HUES6 (cell line): ENCODE measurements at regions not wholly inside any gene's neighbourhood (a gene's known extent, or its start where the extent isn't known, plus 50 kb on each side); places are given as distances from the start of the nearest gene placed in this dataset.
"Not testable (repeated sequence)": the region's sequence is repeated elsewhere in the genome, so short reads cannot be mapped to it uniquely, and the experiment has no call there.

ENCODE experiments used
- H3K27ac ChIP-seq: 2 replicates; pipeline ENCODE4 v1.7.0; 2013; ENCODE audit warnings: low read depth, mild to moderate bottlenecking, low read length, inconsistent platforms
- H3K27me3 ChIP-seq: 2 replicates; pipeline ENCODE4 v1.6.1; 2013; ENCODE audit warnings: low read length; ENCODE audit not compliant: control insufficient read depth, insufficient read depth
- H3K36me3 ChIP-seq: 2 replicates; pipeline ENCODE4 v1.6.1; 2013; ENCODE audit warnings: low read length; ENCODE audit not compliant: control insufficient read depth, insufficient read depth
- H3K4me1 ChIP-seq: 2 replicates; pipeline ENCODE4 v1.6.1; 2013; ENCODE audit warnings: low read length; ENCODE audit not compliant: control insufficient read depth, insufficient read depth
- H3K4me3 ChIP-seq: 2 replicates; pipeline ENCODE4 v1.5.1; 2013; ENCODE audit warnings: low read depth, low read length
- H3K9ac ChIP-seq: one replicate; pipeline ENCODE4 v1.6.1; 2013; ENCODE audit warnings: mild to moderate bottlenecking, low read length
- H3K9me3 ChIP-seq: 2 replicates; pipeline ENCODE4 v1.6.1; 2013; ENCODE audit warnings: low read depth, low read length; ENCODE audit not compliant: control insufficient read depth, insufficient read depth

DNA sequence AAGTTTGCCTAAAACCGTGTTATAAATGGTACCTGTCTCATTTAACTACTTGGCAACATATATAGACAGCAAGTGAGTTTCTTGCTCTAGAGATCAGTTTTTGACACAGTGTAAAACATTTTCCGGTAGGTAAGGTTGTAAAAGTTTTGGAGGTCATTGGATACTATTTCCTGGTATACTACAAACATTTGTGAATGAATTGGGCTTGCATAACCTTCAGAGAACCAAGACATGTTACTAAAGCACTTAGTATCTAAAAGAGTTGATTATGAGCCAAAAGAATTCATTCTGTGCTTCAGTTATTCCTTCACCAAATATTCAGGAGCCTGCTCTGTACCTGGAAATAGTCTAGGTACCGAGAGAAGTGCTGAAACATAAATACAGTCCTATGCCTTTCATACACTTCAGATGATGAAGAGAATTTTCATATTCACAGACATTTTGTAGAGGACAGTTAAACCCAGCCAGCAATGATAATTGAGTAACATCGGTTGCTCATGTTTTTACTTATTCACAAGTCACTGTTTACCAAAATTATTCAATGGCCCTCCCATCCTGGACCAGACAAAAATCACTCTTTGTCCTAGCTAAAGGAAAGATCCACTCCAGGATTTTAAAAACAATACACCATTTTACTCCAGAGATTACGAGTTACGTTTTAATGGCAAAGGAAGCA is 319.4 kb upstream of the RBMS1 start:
- no peaks in the 10 kb centered on the region for H3K4me1 ChIP-seq
- H3K9ac ChIP-seq = no peak overlapping the region
- no peaks in the 10 kb centered on the region for H3K27me3 ChIP-seq
- H3K4me3 ChIP-seq = no peak overlapping the region
- H3K9me3 ChIP-seq = no peaks in the 10 kb centered on the region
- H3K27ac ChIP-seq = no peak overlapping the region
- H3K36me3 ChIP-seq = no peaks in the 10 kb centered on the region

DNA sequence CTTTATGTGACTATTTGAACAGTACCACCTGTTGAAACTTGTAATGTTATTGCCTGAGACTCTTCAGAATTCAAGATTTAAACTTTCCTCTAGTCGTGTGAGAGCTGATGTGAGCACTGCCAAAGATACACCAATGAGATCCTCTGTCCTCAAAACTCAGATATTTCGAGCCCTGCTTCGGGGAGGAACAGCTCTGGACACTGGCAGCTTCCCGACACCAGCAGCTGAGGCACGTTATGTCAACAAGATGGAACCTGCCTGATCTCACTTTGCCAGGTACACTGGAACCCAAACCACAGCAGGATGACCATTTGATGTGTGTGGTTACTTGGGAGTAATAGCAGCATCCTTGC is 319.9 kb upstream of the RBMS1 start:
- Histone ChIP-seq H3K36me3 (no peaks in the 10 kb centered on the region), H3K9ac (no peak overlapping the region), H3K9me3 (no peaks in the 10 kb centered on the region), H3K4me1 (no peaks in the 10 kb centered on the region), H3K27ac (no peak overlapping the region), H3K27me3 (no peaks in the 10 kb centered on the region), H3K4me3 (no peak overlapping the region)

DNA sequence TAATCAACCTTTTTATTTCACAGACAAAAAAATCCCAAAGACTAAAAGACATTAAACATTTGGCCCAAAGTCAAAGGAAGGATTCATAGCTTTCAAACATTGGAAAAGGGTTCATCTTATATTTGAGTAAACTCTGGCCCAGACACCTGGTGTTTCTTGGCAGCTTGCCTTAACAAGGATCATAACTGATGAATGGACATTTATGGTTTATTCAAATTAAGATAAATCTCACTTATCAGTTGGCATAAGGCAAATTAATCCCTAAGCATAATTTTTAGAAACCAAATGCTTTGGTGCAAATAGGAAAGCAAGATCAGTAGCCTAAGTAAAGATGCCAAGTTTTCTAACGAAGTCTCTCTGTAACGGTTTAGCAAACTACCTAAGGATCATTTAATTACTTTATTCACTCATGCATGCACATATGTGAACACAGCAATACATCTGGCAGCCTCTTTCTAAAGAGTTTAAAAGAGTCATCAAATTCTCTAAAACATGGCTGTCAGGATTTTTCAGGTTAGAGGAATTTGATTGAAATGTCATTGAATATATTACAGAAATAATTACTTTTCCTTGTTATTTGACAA is 323.4 kb upstream of the RBMS1 start:
- no peaks in the 10 kb centered on the region for H3K27me3 ChIP-seq
- no peaks in the 10 kb centered on the region for H3K4me1 ChIP-seq
- H3K9me3 ChIP-seq = no peaks in the 10 kb centered on the region
- no peaks in the 10 kb centered on the region for H3K36me3 ChIP-seq
- no peak overlapping the region for H3K9ac ChIP-seq
- H3K4me3 ChIP-seq = no peak overlapping the region
- H3K27ac ChIP-seq = no peak overlapping the region

DNA sequence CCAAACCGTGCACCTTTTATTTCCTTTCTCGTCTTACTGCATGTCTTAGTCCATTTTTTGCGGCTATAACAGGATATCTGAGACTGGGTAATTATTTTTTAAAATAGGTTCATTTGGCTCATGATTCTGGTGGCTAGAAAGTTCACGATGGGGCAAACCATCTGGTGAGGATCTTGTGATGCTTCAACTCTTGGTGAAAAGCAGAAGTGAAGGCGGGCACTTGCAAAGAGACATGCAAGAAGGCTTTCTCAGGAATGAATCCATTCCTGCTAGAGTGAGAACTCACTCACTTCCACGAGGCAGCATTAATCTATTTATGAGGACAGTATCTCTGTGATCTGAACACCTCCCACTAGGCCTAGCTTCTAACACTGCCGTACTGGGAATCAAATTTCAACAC is 327.1 kb upstream of the RBMS1 start:
- no peak overlapping the region for H3K9ac ChIP-seq
- peaks cover 7% of the 10 kb centered on the region; the same call in 1 of the 2 replicates for H3K9me3 ChIP-seq

DNA sequence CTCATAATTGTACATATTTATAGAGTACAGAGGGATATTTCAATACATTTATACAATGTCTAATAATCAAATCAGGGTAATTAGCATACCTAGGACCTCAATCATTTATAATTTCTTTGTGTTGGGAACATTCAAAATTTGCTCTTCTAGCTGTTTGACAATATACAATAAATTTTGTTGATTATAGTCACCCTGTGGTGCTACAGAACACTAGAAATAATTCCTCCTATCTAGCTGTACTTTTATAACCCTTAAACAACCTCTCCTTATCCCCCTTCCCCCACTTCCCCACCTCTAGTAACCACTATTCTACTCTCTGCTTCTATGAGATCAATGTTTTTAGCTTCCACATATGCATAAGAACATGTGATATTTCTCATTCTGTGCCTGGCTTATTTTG is 328.4 kb upstream of the RBMS1 start:
- Histone ChIP-seq H3K27ac (no peak overlapping the region), H3K4me1 (no peaks in the 10 kb centered on the region), H3K9me3 (peaks cover 12% of the 10 kb centered on the region; the same call in 1 of the 2 replicates), H3K9ac (no peak overlapping the region), H3K4me3 (no peak overlapping the region), H3K27me3 (no peaks in the 10 kb centered on the region), H3K36me3 (no peaks in the 10 kb centered on the region)

More for the DNA sequence above, 327.1 kb upstream of the RBMS1 start:
- Histone ChIP-seq H3K36me3 (no peaks in the 10 kb centered on the region), H3K27ac (no peak overlapping the region), H3K27me3 (no peaks in the 10 kb centered on the region), H3K4me3 (no peak overlapping the region), H3K4me1 (no peaks in the 10 kb centered on the region)

DNA sequence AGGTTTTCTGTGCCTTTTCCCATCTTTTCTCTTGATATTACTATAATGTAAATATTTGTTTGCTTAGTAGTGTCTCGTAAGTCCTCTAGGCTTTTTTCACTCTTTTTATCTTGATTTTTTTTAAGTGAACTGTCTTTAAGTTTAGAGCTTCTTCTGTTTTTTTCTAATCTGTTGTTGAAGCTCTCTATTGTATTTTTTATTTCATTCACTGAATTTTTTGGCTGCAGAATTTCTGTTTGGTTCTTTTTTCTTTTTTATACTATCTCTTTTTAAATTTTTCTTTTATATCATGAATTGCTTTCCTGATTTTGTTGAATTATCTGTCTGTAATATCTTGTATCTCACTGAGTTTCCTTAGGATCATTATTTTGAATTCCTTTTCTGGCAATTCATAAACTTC is 331.8 kb upstream of the RBMS1 start:
- Histone ChIP-seq H3K36me3 (no peaks in the 10 kb centered on the region), H3K9ac (no peak overlapping the region), H3K4me1 (no peaks in the 10 kb centered on the region), H3K27me3 (no peaks in the 10 kb centered on the region), H3K9me3 (peaks cover 19% of the 10 kb centered on the region), H3K27ac (no peak overlapping the region), H3K4me3 (no peak overlapping the region)

DNA sequence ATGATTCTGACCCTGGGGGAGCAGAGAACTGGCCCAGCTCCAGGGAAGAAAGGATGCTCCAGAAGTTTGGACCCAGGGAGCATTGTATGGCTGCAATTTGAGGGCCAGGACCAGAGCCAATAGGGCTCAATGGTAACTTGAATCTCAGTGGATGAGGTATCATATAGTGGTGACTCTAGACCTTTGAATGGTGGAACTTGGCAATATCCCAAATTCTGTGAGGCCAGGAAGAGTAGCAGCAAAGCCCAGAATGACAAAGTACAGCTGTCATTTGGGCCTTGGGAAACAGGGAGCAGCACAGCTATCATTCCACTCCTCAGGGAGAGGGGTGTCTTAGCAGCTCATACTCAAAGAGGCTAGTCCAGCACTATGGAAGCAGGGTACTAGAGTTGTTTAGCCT is 332.9 kb upstream of the RBMS1 start:
- Histone ChIP-seq H3K9ac (no peak overlapping the region), H3K9me3 (peaks cover 19% of the 10 kb centered on the region), H3K4me3 (no peak overlapping the region), H3K4me1 (no peaks in the 10 kb centered on the region), H3K27me3 (no peaks in the 10 kb centered on the region), H3K27ac (no peak overlapping the region), H3K36me3 (no peaks in the 10 kb centered on the region)

DNA sequence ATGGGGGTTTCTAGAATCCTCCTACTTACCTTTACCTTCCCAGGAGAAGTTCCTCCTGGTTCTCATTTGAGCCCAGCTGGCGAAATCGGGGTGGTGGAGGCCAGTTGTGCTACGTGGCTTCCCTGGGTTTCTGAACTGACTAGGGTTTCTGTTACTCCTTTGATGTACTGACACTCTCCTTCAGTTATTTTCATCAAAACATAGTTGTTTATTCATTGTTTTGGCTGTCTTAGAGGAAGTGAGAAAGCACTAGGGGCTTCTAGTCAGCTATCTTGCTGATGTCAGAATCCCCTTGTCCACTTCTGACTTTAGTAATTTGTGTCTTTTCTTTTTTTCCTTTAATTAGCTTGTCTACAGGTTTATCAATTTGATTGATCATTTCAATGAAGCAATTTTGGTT is 332.2 kb upstream of the TANK start:
- Histone ChIP-seq H3K4me1 (no peaks in the 10 kb centered on the region), H3K27me3 (no peaks in the 10 kb centered on the region), H3K4me3 (no peak overlapping the region), H3K27ac (no peak overlapping the region), H3K9ac (no peak overlapping the region), H3K9me3 (peaks cover 19% of the 10 kb centered on the region), H3K36me3 (no peaks in the 10 kb centered on the region)

DNA sequence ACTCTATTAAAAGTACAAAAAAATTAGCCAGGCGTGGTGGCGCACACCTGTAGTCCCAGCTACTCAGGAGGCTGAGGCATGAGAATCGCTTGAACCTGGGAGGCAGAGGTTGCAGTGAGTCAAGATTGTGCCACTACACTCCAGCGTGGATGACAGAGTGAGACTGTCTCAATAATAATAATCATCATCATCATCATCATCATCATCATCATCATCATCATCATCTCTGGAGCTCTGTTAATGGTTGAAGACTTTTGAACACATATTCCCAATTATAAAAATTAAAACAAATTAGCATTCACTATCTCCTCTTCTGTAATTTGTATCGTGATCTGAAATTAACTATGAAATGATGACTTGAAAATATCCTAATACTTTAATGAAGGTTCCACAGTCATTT is 327.8 kb upstream of the TANK start:
- H3K4me1 ChIP-seq, H3K27ac ChIP-seq, H3K36me3 ChIP-seq, H3K9me3 ChIP-seq, H3K9ac ChIP-seq, H3K27me3 ChIP-seq, H3K4me3 ChIP-seq: not testable (repeated sequence)

DNA sequence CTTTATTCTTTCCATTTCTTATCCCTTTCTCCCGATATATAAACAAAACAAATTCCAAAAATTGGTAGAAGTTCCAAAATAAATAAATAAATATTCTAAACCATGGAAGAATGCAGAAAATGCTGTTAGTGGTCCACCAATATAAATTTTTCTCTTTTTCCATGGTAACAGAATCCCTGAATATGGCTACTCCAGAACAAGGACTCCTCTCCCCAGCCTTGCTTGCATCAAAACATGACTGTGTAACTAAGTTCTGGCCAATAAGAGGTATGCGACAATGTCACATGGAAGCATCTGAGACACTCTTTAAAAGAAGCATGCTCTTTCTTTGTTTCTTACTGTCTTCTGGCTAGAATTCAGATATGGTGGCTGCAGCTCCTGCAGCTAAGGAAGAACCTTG is 325.1 kb upstream of the TANK start:
- no peak overlapping the region for H3K27ac ChIP-seq
- H3K4me3 ChIP-seq = no peak overlapping the region
- no peaks in the 10 kb centered on the region for H3K27me3 ChIP-seq

DNA sequence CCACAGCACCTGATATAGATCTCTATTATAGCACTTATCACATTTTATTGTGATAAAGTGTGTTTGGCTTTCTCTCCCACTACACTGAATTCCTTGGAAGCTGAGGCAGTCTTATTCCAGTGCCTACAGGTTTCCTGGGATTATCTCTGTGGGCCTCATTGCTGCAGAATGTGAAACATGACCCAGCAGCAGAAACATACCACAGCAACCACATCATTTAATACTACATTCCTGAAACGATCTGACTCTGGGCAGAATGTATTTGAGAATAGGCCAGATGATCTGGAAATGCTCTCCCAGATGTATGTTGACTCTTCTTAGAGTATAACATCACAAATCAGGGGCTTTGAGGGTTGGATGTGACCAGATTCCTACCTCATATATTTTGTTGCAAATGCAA is 323.5 kb upstream of the TANK start:
- H3K9me3 ChIP-seq = no peaks in the 10 kb centered on the region; the same call in 1 of the 2 replicates
- no peak overlapping the region for H3K9ac ChIP-seq
- H3K27ac ChIP-seq = no peak overlapping the region
- H3K4me3 ChIP-seq = no peak overlapping the region
- no peaks in the 10 kb centered on the region for H3K36me3 ChIP-seq
- H3K27me3 ChIP-seq = no peaks in the 10 kb centered on the region
- H3K4me1 ChIP-seq = no peaks in the 10 kb centered on the region

More for the DNA sequence above, 325.1 kb upstream of the TANK start:
- Histone ChIP-seq H3K9me3 (no peaks in the 10 kb centered on the region), H3K9ac (no peak overlapping the region), H3K4me1 (no peaks in the 10 kb centered on the region), H3K36me3 (no peaks in the 10 kb centered on the region)
